Trophoblast cell (in vitro differentiated cells and primary cell): ENCODE measurements at regions not wholly inside any gene's neighbourhood (a gene's known extent, or its start where the extent isn't known, plus 50 kb on each side); places are given as distances from the start of the nearest gene placed in this dataset.

ENCODE experiments used
- DNase-seq, 2 donors: peaks; one replicate each; pipeline ENCODE4 v3.0.0-alpha.2; 2016
- H2AFZ ChIP-seq: 2 replicates; pipeline ENCODE4 v1.6.1; 2013; ENCODE audit warnings: low read length, moderate library complexity, mild to moderate bottlenecking; ENCODE audit not compliant: insufficient read depth, poor library complexity
- H2AK5ac ChIP-seq: 2 replicates; pipeline ENCODE4 v1.6.1; 2013; ENCODE audit warnings: mild to moderate bottlenecking, low read length
- H2BK120ac ChIP-seq: 2 replicates; pipeline ENCODE4 v1.6.1; 2013; ENCODE audit warnings: low read length, mild to moderate bottlenecking, moderate library complexity; ENCODE audit not compliant: insufficient read depth, poor library complexity
- H2BK12ac ChIP-seq: 2 replicates; pipeline ENCODE4 v1.6.1; 2013; ENCODE audit warnings: mild to moderate bottlenecking, low read length, moderate library complexity
- H2BK5ac ChIP-seq: 2 replicates; pipeline ENCODE4 v1.6.1; 2013; ENCODE audit warnings: low read length, low read depth, moderate library complexity, mild to moderate bottlenecking; ENCODE audit not compliant: poor library complexity
- H3K14ac ChIP-seq: 2 replicates; pipeline ENCODE4 v1.6.1; 2013; ENCODE audit warnings: mild to moderate bottlenecking, low read length
- H3K18ac ChIP-seq: 2 replicates; pipeline ENCODE4 v1.6.1; 2013; ENCODE audit warnings: mild to moderate bottlenecking, low read length
- H3K23ac ChIP-seq: 2 replicates; pipeline ENCODE4 v1.6.1; 2013; ENCODE audit warnings: low read length
- H3K27ac ChIP-seq: 2 replicates; pipeline ENCODE4 v1.5.1; 2013; ENCODE audit warnings: low read depth, mild to moderate bottlenecking, inconsistent platforms, low read length, moderate library complexity
- H3K27me3 ChIP-seq: 2 replicates; pipeline ENCODE4 v1.6.1; 2013; ENCODE audit warnings: inconsistent platforms, mild to moderate bottlenecking, low read length, moderate library complexity; ENCODE audit not compliant: insufficient read depth
- H3K36me3 ChIP-seq, 2 experiments: 1 replicate in 1 of 2; 2 replicates in 1 of 2; pipeline ENCODE4 v1.6.1; 2013; ENCODE audit warnings: low read length in 2 of 2, mild to moderate bottlenecking in 2 of 2, moderate library complexity in 1 of 2; ENCODE audit not compliant: insufficient read depth in 2 of 2, control insufficient read depth in 1 of 2
- H3K4ac ChIP-seq: 2 replicates; pipeline ENCODE4 v1.6.1; 2013; ENCODE audit warnings: low read depth, mild to moderate bottlenecking, low read length, moderate library complexity
- H3K4me1 ChIP-seq, 2 experiments: 1 replicate in 1 of 2; 2 replicates in 1 of 2; pipeline ENCODE4 v1.6.1; 2013; ENCODE audit warnings: low read length in 2 of 2, mild to moderate bottlenecking in 2 of 2, moderate library complexity in 1 of 2; ENCODE audit not compliant: insufficient read depth in 2 of 2, control insufficient read depth in 1 of 2
- H3K4me2 ChIP-seq: 2 replicates; pipeline ENCODE4 v1.6.1; 2013; ENCODE audit warnings: inconsistent platforms, mild to moderate bottlenecking, low read length, moderate library complexity
- H3K4me3 ChIP-seq: 2 replicates; pipeline ENCODE4 v1.5.1; 2013; ENCODE audit warnings: mild to moderate bottlenecking, low read depth, low read length, inconsistent platforms
- H3K79me1 ChIP-seq: one replicate; pipeline ENCODE4 v1.6.1; 2013; ENCODE audit warnings: low read length
- H3K79me2 ChIP-seq: 2 replicates; pipeline ENCODE4 v1.6.1; 2013; ENCODE audit warnings: low read length, mild to moderate bottlenecking; ENCODE audit not compliant: control insufficient read depth, insufficient read depth, poor library complexity
- H3K9ac ChIP-seq: 2 replicates; pipeline ENCODE4 v1.6.1; 2013; ENCODE audit warnings: mild to moderate bottlenecking, low read length
- H3K9me3 ChIP-seq: 2 replicates; pipeline ENCODE4 v1.6.1; 2013; ENCODE audit warnings: low read depth, mild to moderate bottlenecking, control low read depth, inconsistent platforms, low read length; ENCODE audit not compliant: insufficient read depth
- H4K12ac ChIP-seq: 2 replicates; pipeline ENCODE4 v1.6.1; 2013; ENCODE audit warnings: low read depth, mild to moderate bottlenecking, low read length, moderate library complexity
- H4K8ac ChIP-seq: 2 replicates; pipeline ENCODE4 v1.6.1; 2013; ENCODE audit warnings: low read depth, mild to moderate bottlenecking, low read length, moderate library complexity
- H4K91ac ChIP-seq: one replicate; pipeline ENCODE4 v1.6.1; 2013; ENCODE audit warnings: low read depth, mild to moderate bottlenecking, low read length, moderate library complexity
- WGBS: extraction: QIAGEN DNeasy Blood & Tissue Kit; methylation state at CpG from one replicate; pipeline ENCODE4 v1.1.7; 2013; ENCODE audit warnings: missing lambda C conversion rate; ENCODE audit not compliant: insufficient read length, insufficient coverage; ENCODE audit errors: extremely low coverage; 5-methylcytosine and 5-hydroxymethylcytosine counted together

GRCh38 chr13:23516702-23517101 lies 53.5 kb upstream of the TNFRSF19 start:
- no peaks in the 10 kb centered on the region for H3K36me3 ChIP-seq
- H2BK120ac ChIP-seq, result no peak overlapping the region
- no peaks in the 10 kb centered on the region for H3K9me3 ChIP-seq
- no peak overlapping the region for H3K4me3 ChIP-seq
- H4K91ac ChIP-seq, result no peak overlapping the region
- no peak overlapping the region for H2BK5ac ChIP-seq
- no peak overlapping the region for H2AK5ac ChIP-seq
- H3K27me3 ChIP-seq, result no peaks in the 10 kb centered on the region
- H2AFZ ChIP-seq, result no peak overlapping the region
- no peak overlapping the region for H4K12ac ChIP-seq
- H3K4me1 ChIP-seq, result peaks cover 3 to 27% of the 10 kb centered on the region in 2 experiments
- no peak for DNase-seq
- no peak overlapping the region for H3K14ac ChIP-seq
- no peak overlapping the region for H3K18ac ChIP-seq
- H4K8ac ChIP-seq, result no peak overlapping the region
- peaks cover 29% of the 10 kb centered on the region for H3K79me1 ChIP-seq
- H3K4ac ChIP-seq, result no peak overlapping the region
- H2BK12ac ChIP-seq, result no peak overlapping the region
- no CpG with 5 or more reads among the region's 2 CpGs for WGBS
- H3K9ac ChIP-seq, result no peak overlapping the region
- no peak overlapping the region for H3K4me2 ChIP-seq
- H3K23ac ChIP-seq, result no peak overlapping the region
- H3K27ac ChIP-seq, result peak overlapping the region; percentile 72
- H3K79me2 ChIP-seq, result peaks cover 1% of the 10 kb centered on the region

GRCh38 chr13:23518231-23518630 lies 52.0 kb upstream of the TNFRSF19 start:
- Histone ChIP-seq H3K4me2 (no peak overlapping the region), H4K91ac (no peak overlapping the region), H3K4ac (no peak overlapping the region), H4K8ac (no peak overlapping the region), H3K36me3 (no peaks in the 10 kb centered on the region), H3K79me2 (peaks cover 1% of the 10 kb centered on the region), H2BK120ac (no peak overlapping the region), H3K79me1 (peaks cover 20% of the 10 kb centered on the region), H3K9me3 (no peaks in the 10 kb centered on the region), H3K27me3 (no peaks in the 10 kb centered on the region), H3K9ac (no peak overlapping the region), H3K14ac (no peak overlapping the region), H3K4me3 (no peak overlapping the region), H2BK5ac (no peak overlapping the region), H4K12ac (no peak overlapping the region), H2AFZ (no peak overlapping the region), H3K27ac (no peak overlapping the region), H3K18ac (no peak overlapping the region), H3K4me1 (peaks cover 3 to 18% of the 10 kb centered on the region in 2 experiments), H2AK5ac (no peak overlapping the region), H2BK12ac (no peak overlapping the region), H3K23ac (no peak overlapping the region)
- WGBS, result no CpG with 5 or more reads among the region's 3 CpGs
- no peak for DNase-seq
